ENCODE measurements at regions not wholly inside any gene's neighbourhood (a gene's known extent, or its start where the extent isn't known, plus 50 kb on each side); places are given as distances from the start of the nearest gene placed in this dataset.

DNA sequence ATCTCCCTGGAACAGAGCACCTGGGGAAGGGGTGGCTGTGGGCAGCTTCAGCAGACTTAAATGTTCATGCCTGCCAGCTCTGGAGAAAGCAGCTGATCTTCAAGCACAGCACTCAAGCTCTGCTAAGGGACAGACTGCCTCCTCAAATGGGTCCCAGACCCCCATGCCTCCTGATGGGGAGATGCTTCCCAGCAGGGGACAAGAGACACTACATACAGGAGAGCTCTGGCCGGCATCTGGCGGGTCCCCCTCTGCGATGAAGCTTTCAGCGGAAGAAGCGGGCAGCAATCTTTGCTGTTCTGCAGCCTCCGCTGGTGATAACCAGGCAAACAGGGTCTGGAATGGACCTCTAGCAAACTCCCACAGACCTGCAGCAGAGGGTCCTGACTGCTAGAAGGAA, 294.8 kb downstream of the RND3 start:
- no peak overlapping the region for H3K27ac ChIP-seq
- TF ChIP-seq, protein P1, sequence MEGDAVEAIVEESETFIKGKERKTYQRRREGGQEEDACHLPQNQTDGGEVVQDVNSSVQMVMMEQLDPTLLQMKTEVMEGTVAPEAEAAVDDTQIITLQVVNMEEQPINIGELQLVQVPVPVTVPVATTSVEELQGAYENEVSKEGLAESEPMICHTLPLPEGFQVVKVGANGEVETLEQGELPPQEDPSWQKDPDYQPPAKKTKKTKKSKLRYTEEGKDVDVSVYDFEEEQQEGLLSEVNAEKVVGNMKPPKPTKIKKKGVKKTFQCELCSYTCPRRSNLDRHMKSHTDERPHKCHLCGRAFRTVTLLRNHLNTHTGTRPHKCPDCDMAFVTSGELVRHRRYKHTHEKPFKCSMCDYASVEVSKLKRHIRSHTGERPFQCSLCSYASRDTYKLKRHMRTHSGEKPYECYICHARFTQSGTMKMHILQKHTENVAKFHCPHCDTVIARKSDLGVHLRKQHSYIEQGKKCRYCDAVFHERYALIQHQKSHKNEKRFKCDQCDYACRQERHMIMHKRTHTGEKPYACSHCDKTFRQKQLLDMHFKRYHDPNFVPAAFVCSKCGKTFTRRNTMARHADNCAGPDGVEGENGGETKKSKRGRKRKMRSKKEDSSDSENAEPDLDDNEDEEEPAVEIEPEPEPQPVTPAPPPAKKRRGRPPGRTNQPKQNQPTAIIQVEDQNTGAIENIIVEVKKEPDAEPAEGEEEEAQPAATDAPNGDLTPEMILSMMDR (conservative IDR thresholded peaks at IDR 0.05; ENCODE audit: low read depth) = no peak

DNA sequence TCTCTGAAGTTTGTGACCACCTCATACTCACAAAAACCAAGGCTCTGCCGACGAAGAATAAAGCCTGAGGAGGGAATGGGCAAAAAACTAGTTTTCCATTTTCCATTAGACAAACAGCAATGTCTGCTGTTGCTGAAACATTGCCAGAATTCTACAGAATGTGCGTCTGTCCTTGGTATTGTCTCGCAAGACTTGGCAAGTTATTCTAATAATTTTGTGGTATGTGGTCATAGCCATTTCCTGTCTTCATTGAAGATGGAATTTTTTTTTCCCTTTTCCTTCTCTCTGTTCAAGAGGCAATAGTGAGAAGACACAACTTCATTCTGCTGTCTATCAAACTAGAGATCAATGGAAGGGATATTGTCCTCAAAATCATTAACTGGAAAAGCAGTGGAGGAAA, 296.1 kb downstream of the RND3 start:
- CTCF ChIA-PET = no interaction called here
- TF ChIP-seq, protein P1 (conservative IDR thresholded peaks at IDR 0.05; ENCODE audit: low read depth) = no peak
- peak; percentile 19 for DNase-seq (ENCODE audit: low spot score)
- POLR2A ChIA-PET (ENCODE audit: low non-redundant PET) = no interaction called here
- H3K27ac ChIP-seq = peak overlapping the region; percentile 62

More for the DNA sequence above, 294.8 kb downstream of the RND3 start:
- ChIA-PET POLR2A (ENCODE audit: low non-redundant PET) (no interaction called here), CTCF (no interaction called here)
- DNase-seq (ENCODE audit: low spot score) = no peak

DNA sequence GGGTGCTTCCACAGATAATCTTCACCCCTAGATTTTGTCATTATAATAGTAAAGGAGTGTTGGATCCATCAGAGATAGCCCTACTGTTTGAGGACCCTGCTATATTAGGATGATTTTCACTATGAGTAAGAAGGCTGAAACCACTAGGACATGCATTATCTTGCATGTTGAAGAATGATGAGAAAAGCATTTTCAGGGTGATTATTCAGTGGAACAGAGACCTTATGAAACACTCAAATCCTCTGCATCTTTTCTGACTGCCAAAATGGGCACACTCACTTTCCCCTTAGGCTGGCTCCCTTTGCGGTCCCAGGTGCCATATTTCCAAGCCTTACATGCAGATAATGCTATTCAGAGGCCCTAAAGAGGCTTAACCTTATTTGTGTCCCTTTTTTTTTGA, 296.9 kb downstream of the RND3 start:
- TF ChIP-seq, protein P1 (conservative IDR thresholded peaks at IDR 0.05; ENCODE audit: low read depth) = no peak
- ChIA-PET CTCF (no interaction called here), POLR2A (ENCODE audit: low non-redundant PET) (no interaction called here)
- H3K27ac ChIP-seq = peak overlapping the region; percentile 62
- no peak for DNase-seq (ENCODE audit: low spot score)

DNA sequence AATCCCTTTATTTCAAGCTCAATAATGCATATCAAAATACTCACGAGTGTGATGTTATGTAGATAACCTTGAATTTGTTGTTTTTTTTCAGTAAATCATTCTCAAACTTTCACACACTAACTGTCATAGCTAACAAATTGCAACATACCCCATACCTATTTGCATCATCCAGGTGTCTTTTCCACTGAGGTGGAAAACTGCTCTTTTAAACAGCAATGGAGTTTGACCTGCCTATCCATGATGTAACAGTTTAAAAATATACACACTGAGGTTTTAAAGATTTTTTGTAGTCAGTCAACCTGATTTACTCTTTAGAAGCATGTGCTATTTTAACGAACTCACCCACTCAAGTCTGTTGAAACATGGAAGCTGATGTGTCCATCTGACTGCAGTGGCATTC, 298.7 kb downstream of the RND3 start:
- TF ChIP-seq, protein P1 (conservative IDR thresholded peaks at IDR 0.05; ENCODE audit: low read depth) = no peak
- ChIA-PET CTCF (interaction anchor here (1.0 kb wide), 1 partner anchor 1221 kb away, joined by 4 read pairs; the partner anchor contains the start of gene RIF1), POLR2A (ENCODE audit: low non-redundant PET) (interaction anchor here (1.1 kb wide), 1 partner anchor 296 kb away, joined by 3 read pairs; no protein-coding TSS in a partner anchor)
- no peak overlapping the region for H3K27ac ChIP-seq
- DNase-seq (ENCODE audit: low spot score) = no peak

DNA sequence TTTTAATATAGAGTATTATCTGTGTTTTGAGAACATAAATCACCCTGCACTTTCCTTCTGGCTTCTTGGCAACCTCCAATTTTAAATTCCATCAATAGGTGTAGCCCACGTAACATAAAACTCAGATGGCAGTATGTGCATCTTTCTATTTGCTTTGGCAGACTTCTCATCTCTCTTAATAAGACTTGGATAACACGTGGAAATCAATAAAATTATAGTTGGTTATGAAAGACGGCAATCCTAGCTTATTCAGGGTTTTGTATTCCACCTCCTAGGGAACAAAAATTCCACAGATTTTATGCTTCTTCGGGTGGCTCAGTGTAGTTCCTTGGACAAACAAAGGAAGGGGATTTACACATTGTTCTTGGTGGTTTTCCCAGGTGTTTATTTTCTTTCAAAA, 299.3 kb downstream of the RND3 start:
- CTCF ChIA-PET = no interaction called here
- TF ChIP-seq, protein P1 (conservative IDR thresholded peaks at IDR 0.05; ENCODE audit: low read depth) = peak; percentile 39
- no peak overlapping the region for H3K27ac ChIP-seq
- DNase-seq (ENCODE audit: low spot score) = no peak
- POLR2A ChIA-PET (ENCODE audit: low non-redundant PET) = interaction anchor here (1.1 kb wide), 1 partner anchor 296 kb away, joined by 3 read pairs; no protein-coding TSS in a partner anchor

DNA sequence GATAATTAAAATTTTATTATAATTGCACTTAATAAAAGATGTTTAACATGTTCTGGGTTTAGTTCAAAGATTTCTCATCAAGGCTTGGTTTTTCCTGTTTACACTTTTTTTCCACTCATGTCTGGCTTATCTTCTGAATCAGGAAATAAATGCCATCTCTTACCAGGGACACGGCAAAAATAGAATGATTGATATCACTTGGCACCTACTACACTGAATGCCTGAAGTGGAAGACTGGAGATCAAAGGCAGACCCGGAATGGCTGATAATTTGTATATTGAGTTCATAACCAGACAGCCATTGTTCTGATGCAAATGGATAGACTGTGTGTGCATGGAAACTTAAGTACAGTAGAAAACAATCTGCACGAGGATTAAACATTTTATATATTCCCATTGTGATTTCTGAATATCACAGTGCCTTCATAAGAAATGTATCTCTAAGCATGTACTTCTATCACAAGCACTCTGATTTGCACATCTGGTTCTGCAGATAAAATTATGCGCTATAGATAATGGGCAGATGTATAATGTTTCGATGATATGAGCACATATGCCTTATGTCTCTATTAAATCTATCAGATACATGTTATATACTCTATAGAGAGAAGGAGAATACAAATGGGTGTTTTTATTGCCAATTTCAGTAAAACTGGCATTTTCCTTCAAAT, 304.8 kb downstream of the RND3 start:
- ChIA-PET POLR2A (ENCODE audit: low non-redundant PET) (no interaction called here), CTCF (interaction anchor here (0.6 kb wide), 1 partner anchor 136 kb away, joined by 3 read pairs; no protein-coding TSS in a partner anchor)
- H3K27ac ChIP-seq = no peak overlapping the region
- TF ChIP-seq, protein P1 (conservative IDR thresholded peaks at IDR 0.05; ENCODE audit: low read depth) = no peak
- DNase-seq (ENCODE audit: low spot score) = no peak

All from RWPE1 (cell line).